Stimulated activated CD8-positive, alpha-beta memory T cell treated with anti-CD3 and anti-CD28 coated beads, Interleukin-15, amount 100 ng/mL, for 24 hours (primary cell): ENCODE measurements at regions not wholly inside any gene's neighbourhood (a gene's known extent, or its start where the extent isn't known, plus 50 kb on each side); places are given as distances from the start of the nearest gene placed in this dataset.
"Not testable (repeated sequence)": the region's sequence is repeated elsewhere in the genome, so short reads cannot be mapped to it uniquely, and the experiment has no call there.

Experiments used
- DNase-seq: peaks from one replicate; pipeline ENCODE4 v3.0.0-alpha.2; 2020; ENCODE audit warnings: low read depth

- DNase-seq, result no peak
Measured at GRCh38 chr11:70592641-70593165, 194.4 kb downstream of the CTTN start.

- no peak for DNase-seq
Measured at GRCh38 chr11:70593446-70593983, 195.2 kb downstream of the CTTN start.

GRCh38 chr11:70594031-70594430 is 195.7 kb downstream of the CTTN start:
- no peak for DNase-seq

GRCh38 chr11:70594606-70595005 is 196.3 kb downstream of the CTTN start:
- no peak for DNase-seq

- no peak for DNase-seq
Measured at GRCh38 chr11:70595016-70595415, 196.7 kb downstream of the CTTN start.

- no peak for DNase-seq
Measured at GRCh38 chr11:70595452-70595851, 197.1 kb downstream of the CTTN start.

GRCh38 chr11:70596091-70596490 is 197.8 kb downstream of the CTTN start:
- no peak for DNase-seq

- DNase-seq, result no peak
Measured at GRCh38 chr11:70597006-70597555, 198.8 kb downstream of the CTTN start.

GRCh38 chr11:70597751-70598625 is 199.7 kb downstream of the CTTN start:
- no peak for DNase-seq

- DNase-seq, result not testable (repeated sequence)
Measured at GRCh38 chr11:70600911-70601415, 202.6 kb downstream of the CTTN start.

GRCh38 chr11:70601861-70602538 is 203.7 kb downstream of the CTTN start:
- DNase-seq, result no peak

- DNase-seq, result no peak
Measured at GRCh38 chr11:70603114-70603755, 204.9 kb downstream of the CTTN start.

- DNase-seq, result no peak
Measured at GRCh38 chr11:70603756-70604211, 205.5 kb downstream of the CTTN start.

GRCh38 chr11:70604221-70604620 is 205.9 kb downstream of the CTTN start:
- no peak for DNase-seq

- DNase-seq, result no peak
Measured at GRCh38 chr11:70604630-70605467, 206.5 kb downstream of the CTTN start.

GRCh38 chr11:70605468-70605815 is 207.1 kb downstream of the CTTN start:
- no peak for DNase-seq

GRCh38 chr11:70605846-70606245 is 207.5 kb downstream of the CTTN start:
- no peak for DNase-seq

- DNase-seq, result no peak
Measured at GRCh38 chr11:70606248-70606950, 208.1 kb downstream of the CTTN start.

GRCh38 chr11:70606951-70607330 is 208.6 kb downstream of the CTTN start:
- DNase-seq, result no peak

GRCh38 chr11:70607561-70607960 is 209.2 kb downstream of the CTTN start:
- no peak for DNase-seq
